A549 (cell line): ENCODE measurements at regions not wholly inside any gene's neighbourhood (a gene's known extent, or its start where the extent isn't known, plus 50 kb on each side); places are given as distances from the start of the nearest gene placed in this dataset.

Source experiments
- JUN ChIP-seq, 2 experiments: fragments of >200 bp; sonication (Bioruptor Twin); formaldehyde crosslinking; IDR thresholded peaks; 2 replicates in 1 of 2; 3 replicates in 1 of 2; pipeline ENCODE4 v1.6.1; 2016 to 2017
- KDM5A ChIP-seq: fragments of 200-600 bp; sonication (generic); IDR thresholded peaks from 2 replicates; pipeline ENCODE4 v1.6.1; 2016; ENCODE audit warnings: antibody characterized with exemption, mild to moderate bottlenecking
- SMC3 ChIP-seq: fragments of >200 bp; sonication (Bioruptor Twin); formaldehyde crosslinking; IDR thresholded peaks from 3 replicates; pipeline ENCODE4 v1.6.1; 2018; ENCODE audit warnings: inconsistent platforms
- TF ChIP-seq, protein P1 (sequence below): fragments of >200 bp; sonication (Bioruptor Twin); formaldehyde crosslinking; IDR thresholded peaks from 3 replicates; pipeline ENCODE4 v1.5.1; 2016

DNA sequence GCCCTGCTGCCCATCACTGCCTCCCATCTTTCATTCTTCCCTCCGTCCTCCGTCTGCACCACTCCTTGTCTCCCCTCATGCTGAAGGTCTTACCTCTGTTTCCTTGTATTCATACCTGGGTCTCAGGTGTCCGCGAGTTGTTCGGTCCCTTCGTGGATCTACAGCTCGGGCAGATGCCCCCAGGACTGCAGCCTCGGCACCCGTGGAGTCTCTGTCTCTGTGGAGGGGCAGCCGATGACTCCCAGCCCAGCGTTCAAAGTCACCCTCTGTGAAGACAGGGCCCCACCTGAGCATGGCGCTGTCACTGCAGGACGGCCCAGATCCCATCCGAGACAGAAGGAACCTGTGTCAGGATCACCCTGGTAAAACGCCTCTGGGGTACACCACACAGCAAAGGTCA, 480.0 kb upstream of the SALL3 start:
- TF ChIP-seq SMC3 (no peak), KDM5A (no peak), JUN (IDR thresholded peaks at IDR 0.05) (no peak)
- TF ChIP-seq, protein P1, sequence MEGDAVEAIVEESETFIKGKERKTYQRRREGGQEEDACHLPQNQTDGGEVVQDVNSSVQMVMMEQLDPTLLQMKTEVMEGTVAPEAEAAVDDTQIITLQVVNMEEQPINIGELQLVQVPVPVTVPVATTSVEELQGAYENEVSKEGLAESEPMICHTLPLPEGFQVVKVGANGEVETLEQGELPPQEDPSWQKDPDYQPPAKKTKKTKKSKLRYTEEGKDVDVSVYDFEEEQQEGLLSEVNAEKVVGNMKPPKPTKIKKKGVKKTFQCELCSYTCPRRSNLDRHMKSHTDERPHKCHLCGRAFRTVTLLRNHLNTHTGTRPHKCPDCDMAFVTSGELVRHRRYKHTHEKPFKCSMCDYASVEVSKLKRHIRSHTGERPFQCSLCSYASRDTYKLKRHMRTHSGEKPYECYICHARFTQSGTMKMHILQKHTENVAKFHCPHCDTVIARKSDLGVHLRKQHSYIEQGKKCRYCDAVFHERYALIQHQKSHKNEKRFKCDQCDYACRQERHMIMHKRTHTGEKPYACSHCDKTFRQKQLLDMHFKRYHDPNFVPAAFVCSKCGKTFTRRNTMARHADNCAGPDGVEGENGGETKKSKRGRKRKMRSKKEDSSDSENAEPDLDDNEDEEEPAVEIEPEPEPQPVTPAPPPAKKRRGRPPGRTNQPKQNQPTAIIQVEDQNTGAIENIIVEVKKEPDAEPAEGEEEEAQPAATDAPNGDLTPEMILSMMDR = no peak
